AG09309 (cell line): ENCODE measurements at regions not wholly inside any gene's neighbourhood (a gene's known extent, or its start where the extent isn't known, plus 50 kb on each side); places are given as distances from the start of the nearest gene placed in this dataset.

Experiments used
- DNase-seq: peaks from one replicate; pipeline ENCODE4 v3.0.0-alpha.2; 2010; ENCODE audit warnings: low read depth
- H3K4me3 ChIP-seq: 2 replicates; pipeline ENCODE4 v1.5.1; 2011; ENCODE audit warnings: mild to moderate bottlenecking, low read depth, low read length, moderate library complexity; ENCODE audit not compliant: control insufficient read depth
- CTCF ChIP-seq: IDR thresholded peaks from 2 replicates; pipeline ENCODE4 v1.5.1; 2011; ENCODE audit warnings: mild to moderate bottlenecking, low read depth, low read length, inconsistent platforms; ENCODE audit not compliant: insufficient read depth, control insufficient read depth; ENCODE audit errors: missing control alignments

GRCh38 chr16:86325895-86326294 is 184.4 kb upstream of the FOXF1 start:
- DNase-seq: no peak
- no peak overlapping the region for H3K4me3 ChIP-seq
- TF ChIP-seq CTCF: no peak

GRCh38 chr16:86327321-86327720 is 183.0 kb upstream of the FOXF1 start:
- DNase-seq: no peak
- H3K4me3 ChIP-seq: no peak overlapping the region
- TF ChIP-seq CTCF: no peak

- H3K4me3 ChIP-seq: no peak overlapping the region
- no peak for TF ChIP-seq CTCF
- DNase-seq: no peak
Observed at GRCh38 chr16:86330906-86331305, 179.4 kb upstream of the FOXF1 start.

GRCh38 chr16:86334079-86334635 is 176.2 kb upstream of the FOXF1 start:
- no peak for DNase-seq
- no peak overlapping the region for H3K4me3 ChIP-seq
- TF ChIP-seq CTCF: no peak

- no peak for DNase-seq
- no peak overlapping the region for H3K4me3 ChIP-seq
- no peak for TF ChIP-seq CTCF
Observed at GRCh38 chr16:86335266-86336172, 174.8 kb upstream of the FOXF1 start.

GRCh38 chr16:86337138-86337537 is 173.2 kb upstream of the FOXF1 start:
- TF ChIP-seq CTCF: no peak
- DNase-seq: no peak
- H3K4me3 ChIP-seq: no peak overlapping the region
